NCI-H2029 treated with DMSO at 0.1 percent for 48 hours (cell line): ENCODE measurements at regions not wholly inside any gene's neighbourhood (a gene's known extent, or its start where the extent isn't known, plus 50 kb on each side); places are given as distances from the start of the nearest gene placed in this dataset.
A peak's percentile ranks its signal among the peaks of the same experiment; 100 is the strongest.
"Not testable (repeated sequence)": the region's sequence is repeated elsewhere in the genome, so short reads cannot be mapped to it uniquely, and the experiment has no call there.

Source experiments
- DNase-seq: peaks from one replicate; lab custom pipeline; 2025; lab: John Stamatoyannopoulos, UW

DNA sequence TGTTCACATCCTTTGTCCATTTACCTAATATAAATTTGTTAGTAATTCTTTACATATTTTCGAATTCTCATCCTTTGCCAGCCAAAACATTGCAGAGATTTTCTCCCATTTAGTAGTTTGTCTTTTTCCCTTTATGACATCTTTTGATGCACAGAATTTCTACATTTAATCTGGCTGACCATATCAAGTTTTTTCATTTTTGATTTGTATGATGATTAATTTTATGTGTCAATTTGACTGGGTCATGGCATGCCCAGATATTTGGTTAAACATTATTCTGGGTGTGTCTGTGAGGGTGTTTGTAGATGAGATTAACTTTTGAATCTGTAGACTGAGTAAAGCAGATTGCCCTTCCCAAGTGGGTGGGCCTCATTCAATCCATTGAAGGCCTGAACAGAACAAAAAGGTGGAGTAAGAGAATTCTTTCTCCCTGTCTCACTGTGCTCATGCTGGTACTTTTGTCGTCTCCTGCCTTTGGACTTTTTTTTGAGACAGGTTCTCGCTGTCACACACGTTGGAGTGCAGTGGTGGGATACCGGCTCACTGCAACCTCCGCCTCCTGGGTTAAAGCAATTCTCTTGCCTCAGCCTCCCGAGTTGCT, 72.1 kb upstream of the EPB41L1 start:
- no peak for DNase-seq

DNA sequence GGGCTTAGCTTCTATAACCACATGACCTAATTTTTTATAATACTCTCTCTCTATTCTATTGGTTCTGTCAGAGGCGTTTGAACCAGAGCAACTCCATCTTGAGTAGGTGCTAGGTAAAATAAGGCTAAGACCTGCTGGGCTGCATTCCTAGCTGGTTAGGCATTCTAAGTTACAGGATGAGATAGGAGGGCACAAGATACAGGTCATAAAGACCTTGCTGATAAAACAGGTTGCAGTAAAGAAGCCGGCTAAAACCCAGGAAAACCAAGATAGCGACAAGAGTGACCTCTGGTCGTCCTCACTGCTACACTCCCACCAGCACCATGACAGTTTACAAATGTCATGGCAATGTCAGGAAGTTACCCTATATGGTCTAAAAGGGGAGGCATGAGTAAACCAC, 71.3 kb upstream of the EPB41L1 start:
- not testable (repeated sequence) for DNase-seq

DNA sequence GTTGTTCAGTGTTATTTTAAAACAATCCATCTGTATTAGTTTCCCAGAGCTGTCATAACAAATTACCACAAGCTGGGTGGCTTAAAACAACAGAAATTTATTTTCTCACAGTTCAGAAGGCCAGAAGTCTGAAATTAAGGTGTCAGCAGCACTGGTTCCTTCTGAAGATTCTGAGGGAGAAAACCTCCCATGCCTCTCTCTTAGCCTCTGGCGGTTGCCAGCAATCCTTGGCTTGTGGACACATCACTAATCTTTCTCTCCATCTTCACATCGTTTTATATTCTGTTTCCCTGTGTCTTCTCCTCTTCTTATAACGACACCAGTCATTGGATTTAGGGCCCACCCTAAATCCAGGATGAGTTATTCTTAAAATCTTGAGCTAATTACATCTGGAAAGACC, 70.2 kb upstream of the EPB41L1 start:
- no peak for DNase-seq

DNA sequence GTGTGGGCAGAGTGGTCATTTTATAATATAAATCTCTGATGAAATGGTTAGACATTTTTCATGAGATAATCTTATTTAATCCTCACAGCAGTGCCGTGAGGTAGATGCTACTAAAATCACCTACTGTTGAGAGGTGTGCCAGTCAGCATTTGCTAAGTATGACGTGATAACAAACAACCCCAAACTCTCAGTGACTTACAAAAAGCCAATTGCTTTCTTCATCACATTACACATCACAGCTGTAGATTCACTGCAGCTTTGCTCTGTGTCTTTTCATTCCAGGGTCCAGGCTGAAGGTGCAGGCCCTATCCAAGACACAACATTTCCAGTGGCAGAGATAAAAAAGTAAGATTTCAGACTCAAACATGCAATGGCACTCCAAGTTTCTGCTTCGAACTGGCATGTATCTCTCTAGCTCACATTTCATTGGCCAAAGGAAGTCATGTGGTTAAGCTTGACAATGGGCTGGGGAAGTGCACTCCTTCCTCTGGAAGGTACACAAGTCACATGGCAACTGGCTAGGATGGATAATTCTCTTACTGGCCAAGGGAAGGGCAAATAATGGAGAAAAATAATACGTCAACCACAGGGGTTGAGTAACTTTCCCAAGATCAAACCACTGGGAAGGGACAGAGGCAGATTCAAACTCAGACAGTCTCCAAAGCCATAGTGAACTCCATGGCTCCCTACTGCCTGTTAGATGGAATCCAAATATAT, 69.5 kb upstream of the EPB41L1 start:
- no peak for DNase-seq

DNA sequence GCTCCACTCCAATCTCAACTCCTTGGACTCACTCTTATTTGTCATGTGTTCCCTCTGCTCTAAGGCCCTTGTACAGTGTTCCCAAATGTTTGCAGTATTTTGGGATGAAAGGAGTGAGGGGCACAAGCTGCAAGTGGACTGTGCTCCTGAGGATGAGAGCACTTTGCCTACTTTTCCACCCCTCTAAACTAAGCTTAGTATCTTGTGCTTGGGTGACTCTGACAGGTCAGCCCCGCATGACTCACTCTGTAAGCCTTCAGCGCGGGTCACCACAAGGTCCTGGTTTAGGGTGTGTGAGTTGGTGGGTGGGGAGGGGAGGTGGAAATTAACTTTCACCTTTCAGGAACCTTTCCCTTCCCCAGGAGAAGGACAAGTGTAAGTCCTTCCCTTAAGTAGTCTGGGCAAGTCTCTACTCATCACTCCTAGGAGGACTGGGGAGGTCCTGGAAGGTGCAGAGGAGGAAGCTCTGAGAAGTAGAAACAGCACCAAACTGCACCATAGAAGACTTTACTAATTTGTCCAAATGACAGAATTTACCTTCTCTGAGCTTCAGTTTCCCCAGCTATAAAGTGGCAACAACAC, 68.8 kb upstream of the EPB41L1 start:
- no peak for DNase-seq

DNA sequence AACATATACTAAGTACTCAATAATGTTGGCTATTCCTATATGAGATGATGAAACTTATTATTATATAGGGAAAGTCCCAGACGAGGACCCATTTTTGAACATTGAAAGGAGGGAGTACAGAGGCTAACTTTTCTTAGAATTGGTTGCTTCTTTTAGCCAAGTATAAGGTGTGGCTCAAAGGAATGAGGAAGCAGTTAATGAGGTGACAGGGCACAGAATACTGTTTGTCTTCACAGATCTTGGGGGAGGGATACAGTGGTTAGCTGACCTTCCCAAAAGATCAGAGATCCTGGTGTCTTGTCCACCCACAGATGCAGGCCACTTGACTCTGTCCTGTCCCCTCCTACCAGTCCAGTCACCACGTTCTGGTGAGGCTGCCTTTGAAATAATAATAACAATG, 67.8 kb upstream of the EPB41L1 start:
- no peak for DNase-seq

DNA sequence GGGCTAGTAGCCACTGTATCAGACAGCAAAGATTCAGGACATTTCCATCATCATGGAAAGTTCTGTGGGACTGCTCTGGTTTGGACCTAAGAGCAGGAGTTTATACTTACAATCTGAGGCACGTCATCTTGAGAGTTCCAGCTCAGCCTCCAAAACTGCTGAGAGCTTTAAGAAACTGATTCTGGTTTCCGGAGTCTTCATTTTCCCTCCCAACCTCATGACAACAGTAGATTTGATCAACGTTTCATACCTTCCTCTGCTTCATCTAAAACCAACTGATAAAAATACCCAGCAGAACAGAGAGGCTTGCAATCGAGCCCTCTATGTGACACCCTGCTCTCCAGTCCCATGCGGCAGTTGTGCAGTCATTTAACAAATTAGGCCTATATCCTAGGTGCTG, 64.3 kb upstream of the EPB41L1 start:
- no peak for DNase-seq

DNA sequence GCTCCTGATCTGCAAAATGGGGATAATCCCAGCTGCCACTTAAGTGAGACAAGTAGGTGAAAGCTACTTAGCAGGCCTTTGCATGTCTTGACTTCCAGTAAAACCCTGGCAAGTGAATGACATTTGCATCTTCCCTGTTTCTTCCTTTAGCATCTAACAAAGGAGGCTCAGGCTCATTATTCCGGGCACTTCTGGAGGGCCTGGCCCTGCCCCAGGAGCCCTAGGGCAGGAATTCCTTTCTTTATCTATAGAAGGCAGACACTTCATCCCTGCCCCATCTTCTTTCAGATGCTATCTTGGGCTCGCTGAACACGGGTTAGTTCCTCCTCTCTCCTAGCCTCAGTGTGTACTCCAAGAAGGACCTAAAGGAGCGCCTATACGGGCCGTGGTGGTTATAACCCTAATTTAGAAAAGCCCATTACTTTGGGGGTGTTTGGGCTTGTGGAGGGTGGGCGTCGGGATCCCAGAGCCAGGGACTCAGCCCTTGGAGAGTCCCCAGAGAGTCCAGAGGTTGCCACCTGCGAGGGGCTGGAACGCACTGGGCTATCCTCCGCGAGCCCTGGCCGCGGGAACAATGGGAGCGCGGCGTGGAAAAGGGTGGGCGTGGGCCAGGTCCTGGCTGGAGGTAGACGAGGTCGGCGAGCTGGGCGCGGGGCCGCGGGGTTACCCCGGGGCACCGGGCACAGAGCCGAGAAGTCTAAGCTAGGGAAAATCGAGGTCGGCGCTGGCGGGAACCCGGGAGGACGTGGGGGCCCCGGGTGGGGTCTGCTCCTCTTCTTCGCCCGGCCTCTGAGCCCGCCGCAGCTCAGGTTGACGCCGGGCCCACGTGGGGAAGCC, 62.8 kb upstream of the EPB41L1 start:
- no peak for DNase-seq

DNA sequence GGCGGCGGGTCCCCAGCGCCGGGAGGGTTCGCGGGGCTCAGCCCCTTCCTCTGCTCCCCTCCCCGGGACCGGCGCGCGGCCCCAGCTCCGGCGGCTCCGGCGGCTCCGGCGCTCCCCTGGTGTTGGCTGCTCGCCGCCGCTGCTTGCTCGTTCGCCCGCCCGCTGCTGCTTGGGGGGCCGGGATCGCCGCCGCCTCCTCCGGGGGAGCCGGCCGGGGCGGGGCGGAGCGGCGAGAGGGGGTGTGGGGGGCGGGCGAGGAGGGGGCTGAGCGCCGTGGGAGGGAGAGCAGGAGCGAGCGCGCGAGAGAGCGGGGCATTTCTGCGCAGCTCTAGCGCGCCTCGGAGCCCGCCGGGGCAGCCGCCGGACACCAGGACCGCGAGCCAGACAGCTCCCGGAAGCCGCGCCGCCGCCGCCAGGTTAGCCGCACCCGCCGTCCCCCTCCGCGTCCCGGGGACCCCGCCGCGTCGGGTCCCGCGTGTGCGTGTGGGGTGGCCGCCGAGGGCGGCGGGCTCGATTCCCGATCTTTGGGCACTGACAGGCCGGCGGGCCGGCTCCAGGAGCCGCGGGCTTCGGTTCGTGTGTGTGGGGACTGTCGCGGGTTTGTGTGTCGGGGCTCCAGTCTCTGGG, 62.0 kb upstream of the EPB41L1 start:
- DNase-seq, result no peak

DNA sequence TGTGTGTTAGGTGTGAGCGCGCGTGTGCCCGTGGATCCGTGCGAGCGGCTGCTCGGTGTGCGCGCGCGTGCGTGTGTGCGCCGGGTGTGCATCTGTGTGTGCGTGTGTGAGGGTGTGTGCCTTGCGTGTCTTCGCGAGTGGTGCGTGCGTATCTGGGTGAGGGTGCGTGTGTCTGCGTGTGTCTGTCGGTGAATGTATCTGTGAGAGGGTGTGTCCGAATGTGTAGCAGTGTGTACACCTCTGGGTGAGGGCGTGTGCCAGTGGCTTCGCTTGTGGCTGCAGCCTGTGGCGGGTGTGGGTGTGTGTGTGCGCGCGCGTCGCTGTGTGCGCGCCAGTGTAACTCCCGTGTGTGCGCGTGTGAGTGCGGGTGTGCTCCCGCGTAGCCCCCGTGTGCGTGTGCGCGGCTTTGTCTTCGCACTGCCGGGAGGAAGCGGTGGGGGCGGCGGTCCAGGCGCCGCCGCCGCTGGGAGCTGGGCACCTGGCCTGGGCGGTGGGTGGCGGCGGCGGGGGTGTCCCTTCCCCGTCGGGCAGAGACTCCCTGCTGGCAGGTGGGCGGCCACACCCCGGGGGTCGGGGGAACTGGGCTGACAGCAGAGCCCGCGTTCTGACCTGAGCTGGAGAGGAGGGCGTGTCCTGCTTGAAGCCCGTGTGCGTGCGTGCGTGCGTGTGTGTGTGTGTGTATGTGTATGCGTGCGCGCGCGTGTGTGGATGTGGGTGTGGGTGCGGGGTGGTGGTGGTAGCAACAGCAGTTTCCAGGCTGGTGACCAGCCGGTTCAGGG, 61.3 kb upstream of the EPB41L1 start:
- DNase-seq, result peak; percentile 4

DNA sequence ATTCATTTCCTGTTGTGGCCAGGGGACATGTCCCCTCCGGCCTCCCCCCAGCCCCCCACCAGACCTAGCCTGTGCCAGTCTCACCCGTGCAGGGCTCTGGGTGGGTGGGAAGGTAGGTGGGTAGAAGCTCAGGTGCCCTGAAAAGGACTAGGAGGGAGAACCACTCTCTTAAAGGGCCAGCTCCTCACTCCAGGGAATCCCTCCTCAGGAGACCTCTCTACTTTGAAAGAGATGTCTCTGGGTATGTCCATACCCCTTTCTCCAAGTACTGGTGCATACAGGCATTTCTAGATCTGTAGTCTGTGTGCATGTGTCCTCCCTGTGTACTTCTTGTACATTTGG, 60.8 kb upstream of the EPB41L1 start:
- DNase-seq, result no peak

DNA sequence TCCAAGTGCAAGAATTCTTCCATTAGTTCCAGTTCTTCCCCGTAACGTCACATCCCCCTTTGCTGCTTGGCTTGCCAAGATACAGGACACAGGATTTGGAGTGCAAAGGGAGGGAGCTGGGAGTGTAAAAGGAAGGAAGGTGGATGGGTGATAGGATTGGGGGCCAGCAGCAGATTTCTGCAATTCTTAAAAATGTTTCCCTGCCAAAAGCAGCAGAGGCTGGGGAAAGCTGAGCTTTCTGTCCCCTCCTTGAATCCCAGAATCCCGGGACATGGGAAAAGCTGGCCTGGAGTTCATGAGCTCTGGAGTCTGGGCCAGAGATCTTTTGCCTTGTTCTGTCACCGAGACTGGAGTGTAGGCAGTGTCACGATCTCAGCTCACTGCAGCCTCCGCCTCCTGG, 60.0 kb upstream of the EPB41L1 start:
- DNase-seq, result no peak

DNA sequence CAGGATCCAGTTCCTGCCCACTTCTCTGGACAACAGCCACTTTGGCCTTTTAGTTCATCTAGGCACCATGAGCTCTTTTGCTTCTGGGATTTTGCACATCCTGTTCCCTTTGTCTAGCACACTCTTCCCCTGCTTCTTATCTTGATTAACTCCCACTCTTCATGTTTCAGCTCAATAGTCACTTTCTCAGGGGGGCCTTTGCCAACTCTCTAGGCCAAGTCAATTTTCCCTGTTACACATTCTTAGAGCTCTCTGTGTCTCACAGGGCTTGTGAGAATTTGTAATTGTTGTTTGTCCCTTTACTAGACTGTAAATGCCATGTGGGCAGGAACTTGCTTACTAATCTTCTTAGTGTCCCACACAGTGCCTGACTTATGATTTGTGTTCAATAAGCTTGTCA, 58.1 kb upstream of the EPB41L1 start:
- no peak for DNase-seq

DNA sequence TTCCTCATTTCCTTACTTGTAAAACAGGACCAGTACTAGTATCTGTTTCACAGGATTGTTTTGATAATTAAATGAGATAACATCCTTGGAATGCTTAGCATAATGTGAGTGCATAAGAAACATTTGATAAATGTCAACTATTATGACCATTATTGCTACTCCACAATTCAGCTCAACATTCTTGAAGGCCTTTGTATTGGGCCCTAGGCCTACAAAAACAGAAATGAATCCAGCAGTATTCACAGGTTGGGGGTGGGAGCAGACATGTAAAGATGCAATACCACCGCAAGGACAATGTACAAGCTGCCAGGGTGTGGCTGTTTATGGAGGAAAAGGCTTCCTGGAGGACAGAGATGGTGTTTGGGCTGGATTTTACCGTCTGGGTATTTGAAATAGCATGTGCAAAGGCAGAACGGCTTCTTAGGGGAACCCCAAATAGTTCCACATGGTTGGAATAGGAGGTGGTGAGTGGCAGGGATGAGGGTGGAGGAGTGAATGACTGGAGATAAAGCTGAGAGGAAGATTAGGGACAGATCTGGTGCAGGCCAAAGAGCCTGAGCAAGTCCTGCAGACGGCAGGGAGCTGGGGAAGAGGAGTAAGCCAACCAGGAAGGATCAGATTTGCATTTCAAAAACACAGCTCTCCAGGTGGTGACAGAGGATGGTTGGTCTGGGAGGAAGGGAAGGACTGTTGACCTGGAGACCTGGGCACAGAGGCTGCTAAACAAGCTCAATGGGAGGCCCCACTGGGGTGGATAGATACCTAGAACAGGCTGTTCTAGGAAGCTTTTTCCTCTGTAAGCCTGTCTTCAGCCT, 57.0 kb upstream of the EPB41L1 start:
- no peak for DNase-seq

DNA sequence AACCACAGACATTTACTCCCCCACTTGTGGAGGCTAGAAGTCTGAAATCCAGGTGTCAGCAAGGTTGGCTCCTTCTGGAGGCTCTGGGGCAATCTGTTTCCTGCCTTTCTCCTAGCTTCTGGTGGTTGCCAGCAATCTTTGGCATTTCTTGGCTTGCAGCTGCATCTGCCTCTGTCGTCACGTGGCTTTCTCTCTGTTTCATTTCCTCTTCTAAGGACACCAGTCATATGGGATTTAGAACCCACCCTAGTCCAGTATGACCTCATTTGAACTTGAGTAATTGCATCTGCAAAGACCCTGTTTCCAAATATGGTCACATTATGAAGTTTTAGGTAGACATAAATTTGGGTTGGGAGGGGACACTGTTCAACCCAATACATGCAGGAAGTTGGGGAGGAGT, 56.2 kb upstream of the EPB41L1 start:
- no peak for DNase-seq

DNA sequence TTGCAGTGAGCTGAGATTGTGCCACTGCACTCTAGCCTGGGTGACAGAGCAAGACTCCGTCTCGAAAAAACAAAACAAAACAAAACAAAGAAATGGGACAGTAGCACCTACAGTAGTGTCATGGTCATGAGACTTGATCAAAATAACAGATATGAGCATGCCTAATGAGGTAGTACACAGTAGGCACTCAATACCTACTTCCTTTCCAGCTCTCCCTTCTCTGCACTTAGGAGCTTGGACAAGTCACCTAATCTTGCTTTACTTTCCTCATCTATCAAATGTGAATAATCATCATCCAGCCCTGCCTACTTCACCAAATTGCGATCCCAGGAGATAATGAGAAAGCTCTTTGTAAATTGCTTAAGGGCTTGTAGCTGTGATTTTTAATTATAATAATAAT, 55.4 kb upstream of the EPB41L1 start:
- no peak for DNase-seq

DNA sequence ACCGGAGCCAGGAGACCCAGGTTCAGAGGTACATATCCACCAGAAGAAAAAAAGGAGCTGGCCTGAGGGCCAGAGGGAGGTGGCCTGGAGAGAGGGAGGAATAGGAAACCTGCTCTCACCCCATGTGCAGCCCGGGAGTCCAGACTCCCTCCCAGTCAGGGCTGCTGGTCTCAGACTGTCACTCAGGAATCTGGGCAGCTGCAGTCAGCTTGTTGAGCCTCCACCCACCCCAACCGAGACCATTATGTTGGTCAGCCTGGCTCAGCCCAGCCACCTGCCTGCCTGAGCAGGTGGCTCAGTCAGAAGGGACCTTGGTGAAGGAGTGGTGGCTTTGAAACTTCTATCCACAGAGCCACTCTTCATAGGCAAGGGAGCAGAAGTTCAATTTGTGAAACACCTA, 53.3 kb upstream of the EPB41L1 start:
- peak; percentile 18 for DNase-seq

DNA sequence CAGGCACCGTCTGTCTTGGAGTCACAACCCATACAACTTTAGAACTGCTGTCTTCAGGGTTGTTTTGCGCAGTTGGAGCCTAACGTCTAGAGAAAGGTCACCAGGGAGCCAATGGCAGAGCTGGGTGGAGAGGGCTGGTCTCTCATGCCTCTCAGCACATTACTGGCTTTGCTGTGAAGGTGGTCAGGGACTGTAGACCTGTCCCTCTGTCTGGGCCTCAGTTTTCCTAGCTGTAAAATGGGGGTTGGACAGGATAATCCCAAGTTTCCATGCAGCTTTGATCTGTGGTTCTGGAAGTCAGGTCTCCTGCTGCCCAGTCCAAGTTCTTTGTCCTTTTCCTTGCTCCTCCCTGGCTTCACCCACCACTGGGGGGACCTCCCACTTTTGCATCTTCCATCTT, 52.2 kb upstream of the EPB41L1 start:
- no peak for DNase-seq

DNA sequence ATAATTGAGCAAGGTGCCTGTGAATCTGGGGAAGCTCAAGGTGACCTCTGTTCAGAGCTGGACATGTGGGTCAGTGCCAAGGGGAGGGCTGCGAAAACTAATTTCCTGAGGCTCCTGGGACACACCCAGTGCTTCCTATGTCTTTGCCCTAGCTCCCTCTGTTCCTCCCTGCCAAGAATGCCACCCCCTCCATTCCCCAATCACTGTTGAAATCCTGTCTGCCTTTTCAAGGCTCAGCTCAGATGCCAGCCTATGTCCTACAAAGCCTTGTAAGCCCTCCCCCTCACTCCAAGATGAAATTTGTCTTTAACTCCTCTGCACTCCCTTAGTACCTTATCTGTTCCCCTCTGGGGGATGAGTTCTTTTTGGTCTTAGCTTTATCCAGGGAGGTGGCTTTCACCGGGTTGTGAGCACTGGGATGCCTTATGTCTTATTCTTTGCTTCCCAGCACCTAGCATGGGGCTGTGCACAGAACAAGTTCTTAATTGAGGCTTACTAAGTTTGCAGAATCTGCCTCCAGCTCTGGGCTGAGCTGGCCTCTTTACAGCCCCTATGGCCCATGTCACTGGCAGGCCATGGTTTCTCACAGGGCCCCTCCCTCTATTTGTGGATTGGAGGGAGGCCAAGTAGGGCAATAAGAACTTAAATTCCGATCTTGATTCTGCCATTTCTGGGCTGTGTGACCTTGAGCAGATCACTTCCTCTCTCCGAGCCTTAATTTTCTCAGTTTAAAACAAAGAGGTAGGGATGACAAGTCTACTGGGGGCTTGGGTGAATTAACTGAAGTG, 51.5 kb upstream of the EPB41L1 start:
- no peak for DNase-seq

DNA sequence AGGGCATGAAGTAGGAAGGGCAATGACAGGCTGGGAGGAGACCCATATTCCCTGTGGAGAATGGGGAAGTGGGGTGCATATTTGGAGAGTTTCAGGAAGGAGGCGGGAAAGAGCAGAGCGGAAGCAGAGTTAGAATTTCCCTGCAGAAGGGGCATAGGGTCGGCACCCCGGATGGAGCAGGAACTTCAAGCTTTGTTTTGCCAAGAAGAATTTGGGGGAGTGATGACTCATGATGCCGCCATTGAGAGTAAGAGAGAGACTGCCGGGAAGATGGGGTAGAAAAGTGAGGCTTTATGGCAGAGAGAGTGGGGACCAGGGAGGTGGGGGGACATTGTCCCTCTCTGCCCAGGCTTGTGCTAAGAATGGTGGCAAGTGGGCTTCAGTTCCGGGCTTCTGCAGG, 50.3 kb upstream of the EPB41L1 start:
- DNase-seq, result no peak
